Right ventricle myocardium inferior (tissue), 1 donor: ENCODE measurements at regions not wholly inside any gene's neighbourhood (a gene's known extent, or its start where the extent isn't known, plus 50 kb on each side); places are given as distances from the start of the nearest gene placed in this dataset.

Source experiments
- ATAC-seq: fragments of 200-7000 bp; cut with Tn5 transposase; one replicate; pipeline ENCODE4 v1.9.1; 2020; ENCODE audit warnings: mild to moderate bottlenecking, moderate library complexity
- DNase-seq: peaks from one replicate; pipeline ENCODE4 v3.0.0; 2021; ENCODE audit errors: missing footprints
- intact Hi-C: fragments of 100-400 bp; cut with DNase I; formaldehyde crosslinking; loops from one replicate; pipeline ENCODE4 v1.11.0; 2022
- donor health status: DM: no; HTN: yes; CAD: no; lungs with severe emphysema.

DNA sequence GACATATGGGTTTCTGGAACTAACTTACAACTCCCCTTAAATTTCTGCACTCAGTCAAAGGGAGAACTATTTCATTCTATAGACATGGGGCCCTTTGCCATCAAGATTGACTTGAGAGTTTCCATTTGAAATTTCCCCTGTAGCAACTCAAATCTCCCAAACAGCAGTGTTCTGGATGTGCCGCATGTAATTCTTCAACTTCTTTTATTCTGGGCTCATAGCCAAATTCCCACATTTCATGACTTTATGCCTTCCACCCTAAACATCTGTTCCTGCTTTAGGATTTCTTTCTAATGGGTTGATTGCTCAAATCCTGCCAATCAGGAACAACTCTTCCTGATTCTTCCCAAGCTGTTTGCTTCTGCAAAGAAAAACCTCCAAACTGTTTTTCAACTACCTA is 336.0 kb downstream of the TBC1D4 start:
- ATAC-seq (no peak), DNase-seq (no peak)
- intact Hi-C loops = no loop called here

DNA sequence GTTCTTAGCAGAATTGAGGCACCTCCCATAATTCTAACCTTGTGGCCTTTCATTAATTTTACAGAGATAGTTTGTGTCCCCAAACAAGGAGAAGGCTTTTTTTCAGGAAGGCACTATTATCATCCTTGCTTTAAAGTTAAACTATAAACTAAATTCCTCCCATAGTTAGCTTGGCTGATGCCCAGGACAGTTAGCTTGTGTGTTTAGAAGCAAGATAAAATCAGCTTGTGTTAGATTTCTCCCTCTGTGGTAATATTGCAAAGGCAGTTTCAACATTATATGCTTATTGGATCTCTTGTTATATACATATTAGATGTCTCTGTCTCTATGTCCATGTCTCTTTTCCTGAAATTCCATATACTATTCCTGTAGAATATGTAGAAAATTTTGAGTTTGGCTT is 342.7 kb downstream of the TBC1D4 start:
- intact Hi-C loops = no loop called here
- ATAC-seq (no peak), DNase-seq (no peak)

GRCh38 chr13:75137911-75138571 is 343.9 kb downstream of the TBC1D4 start:
- no peak for DNase-seq
- intact Hi-C loops = no loop called here
- no peak for ATAC-seq

GRCh38 chr13:75136151-75136550 is 345.8 kb downstream of the TBC1D4 start:
- ATAC-seq = no peak
- no peak for DNase-seq
- intact Hi-C loops = no loop called here

DNA sequence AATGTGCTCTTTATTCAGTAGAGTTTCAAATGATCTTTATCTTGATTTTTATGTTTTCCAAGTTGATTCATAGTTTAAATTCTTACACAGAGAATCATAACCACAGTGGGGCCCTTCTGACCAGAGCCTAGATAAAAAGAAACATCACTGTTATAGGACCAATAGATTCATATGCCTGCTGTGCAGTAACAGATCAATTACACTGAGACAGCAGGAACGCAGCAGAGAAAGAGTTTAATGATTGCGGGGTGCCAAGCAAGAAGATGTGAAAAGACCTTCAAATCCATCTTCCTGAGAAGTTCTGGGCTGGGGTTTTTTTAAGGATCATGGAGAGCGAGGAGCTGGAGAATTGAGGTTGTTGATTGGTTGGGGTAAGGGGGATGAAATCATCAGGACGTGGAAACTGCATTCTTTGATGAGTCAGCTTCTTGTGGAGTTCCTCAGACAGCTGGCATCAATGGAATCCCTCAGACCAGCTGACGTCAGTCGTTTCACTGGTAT is 346.6 kb downstream of the TBC1D4 start:
- no peak for DNase-seq
- intact Hi-C loops = no loop called here
- ATAC-seq = no peak

DNA sequence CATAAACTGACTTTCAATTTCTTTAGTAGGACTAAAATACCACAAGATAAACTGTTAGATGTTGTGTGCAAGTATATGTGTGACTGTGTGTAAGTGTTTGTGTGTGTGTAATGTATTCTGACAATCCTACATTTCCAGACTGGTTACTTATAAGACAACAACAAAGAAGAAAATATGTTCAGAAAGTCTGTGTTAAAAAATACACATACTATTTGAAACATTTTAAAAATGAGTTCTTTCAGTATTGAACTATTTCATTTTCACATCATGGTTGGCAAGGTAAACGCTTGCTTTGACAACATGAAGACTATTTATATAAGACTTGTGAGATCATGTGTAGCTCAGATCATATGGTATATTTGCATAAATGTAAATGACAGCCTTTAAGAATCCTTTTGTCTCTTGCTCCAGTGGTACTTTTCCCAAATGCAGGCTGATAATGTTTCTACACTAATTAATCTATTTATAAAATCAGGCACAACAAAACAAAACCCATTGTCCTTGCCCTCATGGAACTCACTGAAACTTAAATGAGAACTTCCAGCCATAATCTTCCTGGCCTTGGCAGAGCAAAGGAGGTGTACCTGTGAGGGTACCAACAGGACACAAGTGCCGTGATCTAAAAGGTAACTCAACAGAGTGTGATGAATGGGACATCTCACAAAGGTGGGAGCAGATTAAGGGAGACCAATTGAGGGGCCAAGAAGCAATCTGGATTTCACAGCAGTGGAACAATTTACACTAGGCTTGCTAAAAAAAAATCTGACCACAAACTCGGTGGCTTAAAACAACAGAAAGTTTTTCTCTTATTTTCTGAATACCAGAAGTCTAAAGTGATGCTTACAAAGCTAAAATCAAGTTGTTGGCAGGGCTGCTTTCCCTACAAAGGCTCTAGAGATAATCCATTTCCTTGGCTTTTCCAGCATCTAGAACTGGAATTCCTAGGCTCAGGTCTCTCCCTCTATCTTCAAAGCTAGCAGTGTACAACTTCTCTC is 349.0 kb downstream of the TBC1D4 start:
- intact Hi-C loops = no loop called here
- DNase-seq (no peak), ATAC-seq (no peak)

DNA sequence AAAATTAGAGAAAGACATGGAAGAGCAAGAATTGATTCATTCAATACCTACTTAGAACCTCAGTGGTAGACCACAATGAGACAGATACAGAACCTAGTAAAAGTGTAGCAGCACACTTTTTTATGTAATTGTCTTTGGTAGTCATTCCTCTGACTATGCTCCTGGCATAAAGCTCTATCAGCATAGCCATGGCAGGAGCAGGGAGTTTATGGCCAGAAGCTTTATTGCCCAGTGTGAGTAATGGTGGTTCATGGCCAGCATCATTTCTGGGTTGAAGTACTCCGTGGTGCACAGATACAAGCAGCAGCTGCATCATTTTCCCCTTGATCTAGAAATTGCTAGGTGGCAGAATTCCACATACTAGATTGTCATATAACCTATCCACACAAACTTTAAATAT is 352.6 kb downstream of the TBC1D4 start:
- ATAC-seq (no peak), DNase-seq (no peak)
- intact Hi-C loops = no loop called here

GRCh38 chr13:75124415-75124814 is 357.6 kb downstream of the TBC1D4 start:
- no peak for ATAC-seq
- no peak for DNase-seq
- intact Hi-C loops = no loop called here

DNA sequence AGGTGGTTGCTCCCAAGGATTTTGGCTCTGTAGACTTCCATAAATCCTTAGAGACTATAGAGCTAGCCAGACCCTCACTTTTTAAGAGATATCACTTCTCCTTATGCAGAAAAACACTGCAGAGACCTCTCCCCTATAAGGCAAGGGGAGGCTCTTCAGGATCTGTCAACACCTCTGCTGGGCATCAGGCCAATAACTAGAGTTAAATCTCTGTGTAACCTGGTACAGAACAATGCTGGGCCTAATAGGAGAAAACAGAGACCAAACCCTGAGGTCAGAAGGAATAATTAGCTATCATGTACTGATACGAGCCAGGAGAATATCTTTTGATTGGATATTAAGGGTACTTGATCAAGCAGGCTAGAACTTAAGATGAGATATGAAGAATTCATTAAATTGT is 358.5 kb downstream of the TBC1D4 start:
- intact Hi-C loops = no loop called here
- ATAC-seq (peak; percentile 73), DNase-seq (no peak)

DNA sequence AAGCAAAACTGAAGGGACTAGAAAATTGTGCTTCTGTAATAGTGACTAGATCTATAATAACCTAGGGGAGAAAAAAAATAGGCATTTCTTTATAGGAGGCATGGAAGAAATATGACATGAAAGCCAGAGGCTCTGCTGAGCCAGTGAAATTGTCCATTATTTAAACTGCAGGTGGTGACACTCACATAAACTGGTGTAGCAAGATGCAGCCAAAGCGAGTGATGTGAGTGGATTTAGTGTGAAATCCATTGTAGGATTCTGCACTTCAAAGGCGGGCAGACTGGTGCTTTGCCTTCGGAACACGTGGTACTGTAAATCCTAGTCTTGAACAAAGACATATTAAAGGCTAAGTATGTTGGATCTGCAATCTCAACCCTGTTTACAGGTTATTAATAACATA is 361.9 kb downstream of the TBC1D4 start:
- ATAC-seq = no peak
- intact Hi-C loops = no loop called here
- no peak for DNase-seq

DNA sequence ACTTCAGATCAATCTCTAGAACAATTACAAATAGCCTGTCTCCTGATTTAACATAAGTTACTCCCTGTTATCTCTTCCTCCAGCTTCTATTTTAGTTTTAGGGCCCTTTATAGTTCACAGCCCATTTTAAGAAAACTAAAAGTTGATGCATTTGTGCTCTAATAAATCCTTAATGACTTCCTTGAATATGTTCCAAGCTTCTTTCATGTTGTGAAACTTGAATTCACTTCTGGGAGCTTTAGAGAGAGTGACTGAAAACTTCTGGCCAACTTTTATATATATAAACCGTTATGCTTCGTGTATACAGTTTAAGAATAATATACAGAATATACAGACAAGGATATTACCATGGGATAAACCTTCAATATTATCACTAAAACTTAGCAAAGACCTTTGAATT is 366.8 kb downstream of the TBC1D4 start:
- DNase-seq = no peak
- ATAC-seq = no peak
- intact Hi-C loops = no loop called here

DNA sequence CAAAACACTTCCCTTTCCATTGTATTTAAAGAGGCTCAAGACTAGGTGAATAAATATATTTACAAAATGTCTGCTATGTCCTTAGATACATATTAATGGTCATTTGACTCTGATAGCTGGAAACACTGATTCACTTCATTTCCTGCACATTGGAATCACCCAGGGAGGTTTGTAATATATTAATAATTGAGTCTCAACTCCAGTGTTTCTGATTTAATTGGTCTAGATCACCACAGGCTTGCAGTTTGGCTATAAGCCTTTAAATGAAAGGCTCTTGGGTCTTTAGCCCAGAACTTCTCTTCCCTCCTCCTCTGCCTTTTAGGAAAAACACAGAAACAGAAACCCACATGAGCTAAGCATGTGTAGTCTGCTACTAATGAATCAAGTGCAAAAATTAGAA is 378.0 kb downstream of the TBC1D4 start:
- DNase-seq (no peak), ATAC-seq (no peak)
- intact Hi-C loops = no loop called here

GRCh38 chr13:75102001-75102716 is 379.8 kb downstream of the TBC1D4 start:
- DNase-seq = no peak
- intact Hi-C loops = no loop called here
- ATAC-seq = no peak

- DNase-seq (no peak), ATAC-seq (no peak)
- intact Hi-C loops = no loop called here
Observed at GRCh38 chr13:75101348-75101747, 380.6 kb downstream of the TBC1D4 start.

DNA sequence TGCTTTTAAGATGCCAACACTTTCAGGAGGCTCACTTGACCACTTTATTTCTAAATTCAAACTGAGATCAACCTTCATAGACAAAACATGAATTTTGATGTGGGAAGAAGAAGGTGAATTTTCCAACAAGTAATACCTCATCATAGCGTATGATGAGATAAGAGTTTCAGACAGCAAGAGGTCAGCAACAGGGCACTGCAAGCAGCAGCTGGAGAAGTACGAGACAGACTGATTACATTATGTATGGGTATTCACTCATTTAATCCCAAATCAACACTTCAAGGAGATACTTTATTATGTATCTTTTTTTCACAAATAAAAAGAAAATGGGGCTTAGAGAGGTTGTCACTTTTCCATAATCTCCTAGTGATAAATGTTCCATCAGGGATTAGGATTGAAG is 389.8 kb downstream of the TBC1D4 start:
- intact Hi-C loops = no loop called here
- DNase-seq (no peak), ATAC-seq (no peak)

DNA sequence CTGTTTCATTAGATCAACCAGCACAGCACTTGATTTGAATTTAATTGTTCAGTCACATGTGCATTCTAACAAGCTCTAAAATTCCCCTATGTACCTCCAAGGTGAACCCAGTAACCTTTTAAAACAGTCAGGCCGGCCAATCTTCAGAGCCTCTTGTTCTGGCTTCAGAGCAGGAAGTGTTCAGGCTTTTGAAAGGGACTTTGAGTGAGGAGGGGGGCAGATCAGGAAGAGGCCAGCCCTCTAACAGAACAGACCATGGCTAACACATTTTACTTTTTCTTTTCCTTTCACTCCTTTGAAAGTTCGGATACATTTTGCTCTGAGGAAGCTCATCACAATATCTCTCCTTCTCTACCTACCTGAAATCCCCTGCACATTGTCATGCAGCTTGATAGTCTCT is 390.3 kb downstream of the TBC1D4 start:
- DNase-seq (no peak), ATAC-seq (no peak)
- intact Hi-C loops = no loop called here

GRCh38 chr13:75090872-75091615 is 390.9 kb downstream of the TBC1D4 start:
- DNase-seq (no peak), ATAC-seq (no peak)
- intact Hi-C loops = no loop called here

GRCh38 chr13:75088915-75089314 is 393.1 kb downstream of the TBC1D4 start:
- ATAC-seq (no peak), DNase-seq (no peak)
- intact Hi-C loops = no loop called here

DNA sequence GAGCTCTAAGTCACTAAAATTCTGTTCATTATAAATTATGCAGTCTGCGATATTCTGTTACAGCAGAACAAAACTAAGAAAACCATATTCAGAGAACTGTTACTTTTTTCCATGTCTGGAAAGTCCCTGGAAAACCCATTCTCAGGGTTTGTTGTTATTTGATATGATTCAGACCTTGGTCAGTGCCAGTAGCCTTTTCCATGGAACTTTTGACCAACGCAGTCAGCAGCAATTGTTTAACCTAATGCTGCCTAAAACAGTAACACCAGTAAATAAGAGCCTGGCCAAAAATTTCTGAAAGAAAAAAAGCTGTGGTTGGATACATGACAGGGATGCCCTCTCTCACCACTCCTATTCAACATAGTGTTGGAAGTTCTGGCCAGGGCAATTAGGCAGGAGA is 402.7 kb downstream of the TBC1D4 start:
- intact Hi-C loops = no loop called here
- ATAC-seq = no peak
- no peak for DNase-seq
